ENCODE measurements at regions not wholly inside any gene's neighbourhood (a gene's known extent, or its start where the extent isn't known, plus 50 kb on each side); places are given as distances from the start of the nearest gene placed in this dataset.

DNA sequence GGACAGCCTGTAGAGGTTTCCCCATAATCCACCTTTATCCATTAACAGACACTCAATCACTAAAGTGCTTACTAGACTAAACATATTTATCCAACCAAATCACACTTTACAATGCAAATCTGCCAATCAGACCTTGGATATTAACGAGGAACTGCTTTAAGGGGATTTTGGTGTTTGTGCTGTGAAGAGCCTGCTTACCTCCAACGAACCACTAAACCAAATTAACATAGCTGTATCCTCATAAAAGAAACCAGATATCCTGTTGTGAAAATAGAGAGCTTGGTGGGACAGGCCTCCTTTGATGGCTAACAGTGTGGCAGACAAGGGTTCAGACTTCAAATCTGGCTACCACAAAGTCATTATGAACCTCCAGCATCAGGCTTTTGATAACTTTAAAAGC is 252.6 kb upstream of the HAND2 start:
- no CpG with 5 or more reads among the region's 2 CpGs for WGBS (ENCODE audit: extremely low coverage, insufficient read length, low lambda C conversion rate)
- H3K27me3 ChIP-seq (ENCODE audit: insufficient read depth, low read length): no peaks in the 10 kb centered on the region
- peaks cover 11 to 28% (median 23%) of the 10 kb centered on the region in 3 experiments for H3K36me3 Mint-ChIP-seq (ENCODE audit: insufficient read depth in 1 of 3, low read depth in 3 of 3)
- no peak overlapping the region for H3K4me2 ChIP-seq (ENCODE audit: insufficient read depth, insufficient read length, low read length)
- no peak overlapping the region for H2AFZ ChIP-seq (ENCODE audit: low read length)
- TF ChIP-seq, protein P1, sequence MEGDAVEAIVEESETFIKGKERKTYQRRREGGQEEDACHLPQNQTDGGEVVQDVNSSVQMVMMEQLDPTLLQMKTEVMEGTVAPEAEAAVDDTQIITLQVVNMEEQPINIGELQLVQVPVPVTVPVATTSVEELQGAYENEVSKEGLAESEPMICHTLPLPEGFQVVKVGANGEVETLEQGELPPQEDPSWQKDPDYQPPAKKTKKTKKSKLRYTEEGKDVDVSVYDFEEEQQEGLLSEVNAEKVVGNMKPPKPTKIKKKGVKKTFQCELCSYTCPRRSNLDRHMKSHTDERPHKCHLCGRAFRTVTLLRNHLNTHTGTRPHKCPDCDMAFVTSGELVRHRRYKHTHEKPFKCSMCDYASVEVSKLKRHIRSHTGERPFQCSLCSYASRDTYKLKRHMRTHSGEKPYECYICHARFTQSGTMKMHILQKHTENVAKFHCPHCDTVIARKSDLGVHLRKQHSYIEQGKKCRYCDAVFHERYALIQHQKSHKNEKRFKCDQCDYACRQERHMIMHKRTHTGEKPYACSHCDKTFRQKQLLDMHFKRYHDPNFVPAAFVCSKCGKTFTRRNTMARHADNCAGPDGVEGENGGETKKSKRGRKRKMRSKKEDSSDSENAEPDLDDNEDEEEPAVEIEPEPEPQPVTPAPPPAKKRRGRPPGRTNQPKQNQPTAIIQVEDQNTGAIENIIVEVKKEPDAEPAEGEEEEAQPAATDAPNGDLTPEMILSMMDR (conservative IDR thresholded peaks at IDR 0.05): no peak
- no peaks in the 10 kb centered on the region for H3K79me1 ChIP-seq (ENCODE audit: insufficient read depth, low read depth, low read length, poor library complexity, severe bottlenecking)
- H2BK12ac ChIP-seq (ENCODE audit: insufficient read length, low read depth, low read length): no peak overlapping the region
- no peaks in the 10 kb centered on the region for H3K23me2 ChIP-seq (ENCODE audit: insufficient read length, low read depth, low read length, poor library complexity, severe bottlenecking)
- no peaks in the 10 kb centered on the region for H3K79me2 ChIP-seq (ENCODE audit: insufficient read depth, low read length)
- H3K4me1 Mint-ChIP-seq: peaks cover 19 to 21% of the 10 kb centered on the region in 2 experiments
- no peak overlapping the region for H2AK5ac ChIP-seq (ENCODE audit: insufficient read length, low read length)
- H3K23ac ChIP-seq (ENCODE audit: insufficient read length, low read depth, low read length): no peak overlapping the region
- H3K56ac ChIP-seq (ENCODE audit: insufficient read length, low read depth, low read length): no peak overlapping the region
- H3K9me3 Mint-ChIP-seq: peaks cover 29 to 32% of the 10 kb centered on the region in 2 experiments
- no peak overlapping the region for H3K27ac ChIP-seq (ENCODE audit: insufficient read length, low read depth, low read length)
- peaks cover 8% of the 10 kb centered on the region for H3K9me3 ChIP-seq (ENCODE audit: control insufficient read depth, low read depth, low read length)
- DNase-seq: no peak
- H2BK20ac ChIP-seq (ENCODE audit: low read depth, low read length, poor library complexity, severe bottlenecking): no peak overlapping the region
- peaks cover 12% of the 10 kb centered on the region for H3K27me3 Mint-ChIP-seq (ENCODE audit: low read depth)
- H3K4me3 Mint-ChIP-seq: no peak overlapping the region
- H3K14ac ChIP-seq (ENCODE audit: insufficient read depth, low read length): no peak overlapping the region
- no peak overlapping the region for H3K27ac Mint-ChIP-seq
- no peak overlapping the region for H2BK5ac ChIP-seq (ENCODE audit: insufficient read length, low read length)
- H3K18ac ChIP-seq (ENCODE audit: insufficient read length, low read depth, low read length): no peak overlapping the region
- H3K4me1 ChIP-seq (ENCODE audit: insufficient read depth, low read length): no peaks in the 10 kb centered on the region; the same call in 1 of the 2 replicates
- H3K9ac ChIP-seq (ENCODE audit: extremely low read depth, insufficient read length, low read length): no peak overlapping the region
- no peak overlapping the region for H4K5ac ChIP-seq (ENCODE audit: insufficient read length, low read depth, low read length)
- no peak overlapping the region for H4K91ac ChIP-seq (ENCODE audit: insufficient read length, low read depth, low read length)
- no peak overlapping the region for H2BK120ac ChIP-seq (ENCODE audit: low read depth, low read length, poor library complexity, severe bottlenecking)
- H4K20me1 ChIP-seq (ENCODE audit: control insufficient read depth, insufficient read depth, insufficient read length): no peaks in the 10 kb centered on the region
- H4K8ac ChIP-seq (replicated peaks; ENCODE audit: insufficient read length, low read depth, low read length): no peak overlapping the region
- no peak overlapping the region for H3K4ac ChIP-seq (ENCODE audit: low read depth, low read length)
- H3T11ph ChIP-seq (ENCODE audit: low read length): no peak overlapping the region
- no peak overlapping the region for H2BK15ac ChIP-seq (ENCODE audit: low read depth, low read length)
